ENCODE measurements at regions not wholly inside any gene's neighbourhood (a gene's known extent, or its start where the extent isn't known, plus 50 kb on each side); places are given as distances from the start of the nearest gene placed in this dataset.

GRCh38 chr3:163555918-163556317 lies 1522.4 kb downstream of the SI start:
- TF ChIP-seq POLR2A (IDR thresholded peaks at IDR 0.05): no peak
- TF ChIP-seq, protein P1, sequence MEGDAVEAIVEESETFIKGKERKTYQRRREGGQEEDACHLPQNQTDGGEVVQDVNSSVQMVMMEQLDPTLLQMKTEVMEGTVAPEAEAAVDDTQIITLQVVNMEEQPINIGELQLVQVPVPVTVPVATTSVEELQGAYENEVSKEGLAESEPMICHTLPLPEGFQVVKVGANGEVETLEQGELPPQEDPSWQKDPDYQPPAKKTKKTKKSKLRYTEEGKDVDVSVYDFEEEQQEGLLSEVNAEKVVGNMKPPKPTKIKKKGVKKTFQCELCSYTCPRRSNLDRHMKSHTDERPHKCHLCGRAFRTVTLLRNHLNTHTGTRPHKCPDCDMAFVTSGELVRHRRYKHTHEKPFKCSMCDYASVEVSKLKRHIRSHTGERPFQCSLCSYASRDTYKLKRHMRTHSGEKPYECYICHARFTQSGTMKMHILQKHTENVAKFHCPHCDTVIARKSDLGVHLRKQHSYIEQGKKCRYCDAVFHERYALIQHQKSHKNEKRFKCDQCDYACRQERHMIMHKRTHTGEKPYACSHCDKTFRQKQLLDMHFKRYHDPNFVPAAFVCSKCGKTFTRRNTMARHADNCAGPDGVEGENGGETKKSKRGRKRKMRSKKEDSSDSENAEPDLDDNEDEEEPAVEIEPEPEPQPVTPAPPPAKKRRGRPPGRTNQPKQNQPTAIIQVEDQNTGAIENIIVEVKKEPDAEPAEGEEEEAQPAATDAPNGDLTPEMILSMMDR (IDR thresholded peaks at IDR 0.05): no peak
